ENCODE measurements at regions not wholly inside any gene's neighbourhood (a gene's known extent, or its start where the extent isn't known, plus 50 kb on each side); places are given as distances from the start of the nearest gene placed in this dataset.

DNA sequence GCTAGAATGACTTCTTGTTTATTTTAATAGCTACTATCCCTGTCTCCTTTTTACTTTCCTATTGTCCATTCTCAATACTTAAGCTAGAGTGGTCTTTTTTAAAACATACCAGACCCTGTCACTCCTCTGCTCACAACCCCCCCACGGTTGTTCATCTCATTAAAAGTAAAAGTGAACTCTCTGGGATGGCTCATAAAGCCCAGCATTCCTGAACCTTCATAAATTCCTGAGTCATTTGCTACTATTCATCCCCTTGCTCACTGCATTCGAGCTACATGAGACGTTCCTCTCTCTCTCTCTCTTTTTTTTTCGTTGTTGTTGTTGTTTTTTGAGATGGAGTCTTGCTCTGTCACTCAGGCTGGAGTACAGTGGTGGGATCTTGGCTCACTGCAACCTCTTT, 148.7 kb upstream of the DSEL start:
- Histone ChIP-seq H3K4me3 (no peak overlapping the region), H3K4me1 (ENCODE audit: insufficient read depth) (no peaks in the 10 kb centered on the region), H3K36me3 (no peaks in the 10 kb centered on the region), H3K27ac (no peak overlapping the region), H3K9me3 (no peaks in the 10 kb centered on the region), H3K27me3 (no peaks in the 10 kb centered on the region)
- no peak for DNase-seq
- WGBS, 3 donors, result 70 to 79% (median 75%) methylated on average over 4 of the region's 4 CpGs
- intact Hi-C loops (cut with DNase I), result loop anchor here in 1 of 4 donors (10.0 kb wide), 1 partner anchor 170 kb away; no protein-coding TSS in a partner anchor
- TF ChIP-seq POLR2A (IDR thresholded peaks at IDR 0.05) (no peak), EP300 (IDR thresholded peaks at IDR 0.05) (no peak)
- TF ChIP-seq, protein P1, sequence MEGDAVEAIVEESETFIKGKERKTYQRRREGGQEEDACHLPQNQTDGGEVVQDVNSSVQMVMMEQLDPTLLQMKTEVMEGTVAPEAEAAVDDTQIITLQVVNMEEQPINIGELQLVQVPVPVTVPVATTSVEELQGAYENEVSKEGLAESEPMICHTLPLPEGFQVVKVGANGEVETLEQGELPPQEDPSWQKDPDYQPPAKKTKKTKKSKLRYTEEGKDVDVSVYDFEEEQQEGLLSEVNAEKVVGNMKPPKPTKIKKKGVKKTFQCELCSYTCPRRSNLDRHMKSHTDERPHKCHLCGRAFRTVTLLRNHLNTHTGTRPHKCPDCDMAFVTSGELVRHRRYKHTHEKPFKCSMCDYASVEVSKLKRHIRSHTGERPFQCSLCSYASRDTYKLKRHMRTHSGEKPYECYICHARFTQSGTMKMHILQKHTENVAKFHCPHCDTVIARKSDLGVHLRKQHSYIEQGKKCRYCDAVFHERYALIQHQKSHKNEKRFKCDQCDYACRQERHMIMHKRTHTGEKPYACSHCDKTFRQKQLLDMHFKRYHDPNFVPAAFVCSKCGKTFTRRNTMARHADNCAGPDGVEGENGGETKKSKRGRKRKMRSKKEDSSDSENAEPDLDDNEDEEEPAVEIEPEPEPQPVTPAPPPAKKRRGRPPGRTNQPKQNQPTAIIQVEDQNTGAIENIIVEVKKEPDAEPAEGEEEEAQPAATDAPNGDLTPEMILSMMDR (IDR thresholded peaks at IDR 0.05), result no peak

DNA sequence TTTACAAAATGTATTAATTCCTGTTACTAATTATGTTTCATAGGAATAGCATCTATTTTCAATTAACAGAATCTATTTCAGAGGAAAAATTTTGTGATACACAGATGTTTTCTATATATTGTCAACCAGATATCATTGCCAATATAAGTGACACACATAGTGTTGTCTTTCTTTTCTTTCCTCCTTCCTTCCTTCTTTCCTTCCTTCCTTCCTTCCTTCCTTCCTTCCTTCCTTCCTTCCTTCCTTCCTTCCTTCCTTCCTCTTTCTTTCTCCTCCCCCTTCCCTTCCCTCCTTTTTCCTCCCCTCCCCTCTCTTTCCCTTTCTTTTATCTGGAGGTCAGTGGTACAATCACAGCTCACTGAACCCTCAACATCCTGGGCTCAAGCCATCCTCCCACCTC, 146.5 kb upstream of the DSEL start:
- no peaks in the 10 kb centered on the region for H3K4me1 ChIP-seq (ENCODE audit: insufficient read depth)
- no peaks in the 10 kb centered on the region for H3K27me3 ChIP-seq
- no peak overlapping the region for H3K27ac ChIP-seq
- no peaks in the 10 kb centered on the region for H3K36me3 ChIP-seq
- H3K4me3 ChIP-seq, result no peak overlapping the region
- TF ChIP-seq, protein P1 (IDR thresholded peaks at IDR 0.05), result no peak
- TF ChIP-seq POLR2A (IDR thresholded peaks at IDR 0.05), result no peak
- TF ChIP-seq EP300 (IDR thresholded peaks at IDR 0.05), result no peak
- no peaks in the 10 kb centered on the region for H3K9me3 ChIP-seq
- DNase-seq, result no peak
- intact Hi-C loops (cut with DNase I), result loop anchor here in 1 of 4 donors (10.0 kb wide), 1 partner anchor 172 kb away; no protein-coding TSS in a partner anchor

- no peaks in the 10 kb centered on the region for H3K4me1 ChIP-seq (ENCODE audit: insufficient read depth)
- DNase-seq, result no peak
- no peaks in the 10 kb centered on the region for H3K27me3 ChIP-seq
- TF ChIP-seq EP300 (IDR thresholded peaks at IDR 0.05) (no peak), POLR2A (IDR thresholded peaks at IDR 0.05) (no peak)
- TF ChIP-seq, protein P1 (IDR thresholded peaks at IDR 0.05), result no peak
- intact Hi-C loops (cut with DNase I), result loop anchor here in 1 of 4 donors (10.0 kb wide), 1 partner anchor 173 kb away; no protein-coding TSS in a partner anchor
- H3K27ac ChIP-seq, result no peak overlapping the region
- no peaks in the 10 kb centered on the region for H3K36me3 ChIP-seq
- no peak overlapping the region for H3K4me3 ChIP-seq
- 64 to 78% (median 70%) methylated on average over 2 of the region's 2 CpGs for WGBS, 3 donors
- H3K9me3 ChIP-seq, result no peaks in the 10 kb centered on the region
Measured at GRCh38 chr18:67661555-67661954, 145.0 kb upstream of the DSEL start.

DNA sequence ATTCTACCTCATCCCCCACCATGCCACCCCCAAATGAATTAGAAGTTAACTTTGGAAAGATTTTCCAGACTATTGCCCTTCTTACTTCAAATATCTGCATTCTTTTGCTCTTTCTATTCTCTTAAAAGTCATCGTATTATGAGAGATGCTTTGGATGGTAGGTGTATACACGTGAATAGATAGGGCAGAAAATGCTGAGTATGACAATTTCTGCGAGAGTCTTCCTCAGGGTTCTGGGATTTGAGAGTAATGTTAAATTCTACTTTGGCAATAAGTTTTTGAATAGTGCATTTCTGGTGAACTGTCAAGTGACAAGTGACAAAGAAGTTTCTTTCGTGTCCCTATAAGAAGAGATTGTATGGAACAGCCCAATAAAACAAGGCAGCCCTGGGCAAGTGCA, 137.6 kb upstream of the DSEL start:
- WGBS, 3 donors, result 91 to 95% (median 95%) methylated on average over 4 of the region's 4 CpGs
- no peaks in the 10 kb centered on the region for H3K36me3 ChIP-seq
- H3K27ac ChIP-seq, result no peak overlapping the region
- DNase-seq, result no peak
- no peaks in the 10 kb centered on the region for H3K4me1 ChIP-seq (ENCODE audit: insufficient read depth)
- H3K4me3 ChIP-seq, result no peak overlapping the region
- no peaks in the 10 kb centered on the region for H3K27me3 ChIP-seq
- no peaks in the 10 kb centered on the region for H3K9me3 ChIP-seq
- TF ChIP-seq EP300 (IDR thresholded peaks at IDR 0.05), result no peak
- no peak for TF ChIP-seq POLR2A (IDR thresholded peaks at IDR 0.05)
- TF ChIP-seq, protein P1 (IDR thresholded peaks at IDR 0.05), result no peak
- intact Hi-C loops (cut with DNase I), result no loop called here

Data from ovary (tissue), 7 donors.